Glutamatergic neuron (in vitro differentiated cells): ENCODE measurements at regions not wholly inside any gene's neighbourhood (a gene's known extent, or its start where the extent isn't known, plus 50 kb on each side); places are given as distances from the start of the nearest gene placed in this dataset.

ENCODE experiments used
- DNase-seq: peaks from one replicate; pipeline ENCODE4 v3.0.0; 2022
- H3K27ac Mint-ChIP-seq: one replicate; pipeline ENCODE4 v1.8.0; 2020; ENCODE audit warnings: mild to moderate bottlenecking, mixed read lengths, inconsistent platforms; ENCODE audit not compliant: unreplicated experiment
- H3K27me3 Mint-ChIP-seq: one replicate; pipeline ENCODE4 v1.8.0; 2020; ENCODE audit warnings: mild to moderate bottlenecking, moderate library complexity, mixed read lengths, inconsistent platforms; ENCODE audit not compliant: unreplicated experiment
- H3K36me3 Mint-ChIP-seq: one replicate; pipeline ENCODE4 v1.8.0; 2020; ENCODE audit warnings: mild to moderate bottlenecking, mixed read lengths, inconsistent platforms; ENCODE audit not compliant: unreplicated experiment
- H3K4me1 Mint-ChIP-seq: one replicate; pipeline ENCODE4 v1.8.0; 2020; ENCODE audit warnings: mild to moderate bottlenecking, low read depth, mixed read lengths, inconsistent platforms; ENCODE audit not compliant: unreplicated experiment
- H3K4me3 Mint-ChIP-seq: one replicate; pipeline ENCODE4 v1.8.0; 2020; ENCODE audit warnings: mild to moderate bottlenecking, mixed read lengths, inconsistent platforms; ENCODE audit not compliant: unreplicated experiment
- H3K9me3 Mint-ChIP-seq: one replicate; pipeline ENCODE4 v1.8.0; 2020; ENCODE audit warnings: mild to moderate bottlenecking, moderate library complexity, mixed read lengths, inconsistent platforms; ENCODE audit not compliant: unreplicated experiment
- TF ChIP-seq, protein P1 (sequence below): fragments of 200-600 bp; sonication (generic); IDR thresholded peaks from one replicate; pipeline ENCODE4 v1.5.0; 2021; ENCODE audit not compliant: partially characterized antibody, unreplicated experiment

GRCh38 chr22:48851933-48852549 lies 975.6 kb downstream of the BRD1 start:
- Mint-ChIP-seq H3K27ac (no peak overlapping the region), H3K9me3 (peaks cover 21% of the 10 kb centered on the region), H3K4me1 (no peaks in the 10 kb centered on the region), H3K4me3 (no peak overlapping the region), H3K36me3 (peaks cover 9% of the 10 kb centered on the region), H3K27me3 (peaks cover 16% of the 10 kb centered on the region)
- TF ChIP-seq, protein P1, sequence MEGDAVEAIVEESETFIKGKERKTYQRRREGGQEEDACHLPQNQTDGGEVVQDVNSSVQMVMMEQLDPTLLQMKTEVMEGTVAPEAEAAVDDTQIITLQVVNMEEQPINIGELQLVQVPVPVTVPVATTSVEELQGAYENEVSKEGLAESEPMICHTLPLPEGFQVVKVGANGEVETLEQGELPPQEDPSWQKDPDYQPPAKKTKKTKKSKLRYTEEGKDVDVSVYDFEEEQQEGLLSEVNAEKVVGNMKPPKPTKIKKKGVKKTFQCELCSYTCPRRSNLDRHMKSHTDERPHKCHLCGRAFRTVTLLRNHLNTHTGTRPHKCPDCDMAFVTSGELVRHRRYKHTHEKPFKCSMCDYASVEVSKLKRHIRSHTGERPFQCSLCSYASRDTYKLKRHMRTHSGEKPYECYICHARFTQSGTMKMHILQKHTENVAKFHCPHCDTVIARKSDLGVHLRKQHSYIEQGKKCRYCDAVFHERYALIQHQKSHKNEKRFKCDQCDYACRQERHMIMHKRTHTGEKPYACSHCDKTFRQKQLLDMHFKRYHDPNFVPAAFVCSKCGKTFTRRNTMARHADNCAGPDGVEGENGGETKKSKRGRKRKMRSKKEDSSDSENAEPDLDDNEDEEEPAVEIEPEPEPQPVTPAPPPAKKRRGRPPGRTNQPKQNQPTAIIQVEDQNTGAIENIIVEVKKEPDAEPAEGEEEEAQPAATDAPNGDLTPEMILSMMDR = no peak
- no peak for DNase-seq

DNA sequence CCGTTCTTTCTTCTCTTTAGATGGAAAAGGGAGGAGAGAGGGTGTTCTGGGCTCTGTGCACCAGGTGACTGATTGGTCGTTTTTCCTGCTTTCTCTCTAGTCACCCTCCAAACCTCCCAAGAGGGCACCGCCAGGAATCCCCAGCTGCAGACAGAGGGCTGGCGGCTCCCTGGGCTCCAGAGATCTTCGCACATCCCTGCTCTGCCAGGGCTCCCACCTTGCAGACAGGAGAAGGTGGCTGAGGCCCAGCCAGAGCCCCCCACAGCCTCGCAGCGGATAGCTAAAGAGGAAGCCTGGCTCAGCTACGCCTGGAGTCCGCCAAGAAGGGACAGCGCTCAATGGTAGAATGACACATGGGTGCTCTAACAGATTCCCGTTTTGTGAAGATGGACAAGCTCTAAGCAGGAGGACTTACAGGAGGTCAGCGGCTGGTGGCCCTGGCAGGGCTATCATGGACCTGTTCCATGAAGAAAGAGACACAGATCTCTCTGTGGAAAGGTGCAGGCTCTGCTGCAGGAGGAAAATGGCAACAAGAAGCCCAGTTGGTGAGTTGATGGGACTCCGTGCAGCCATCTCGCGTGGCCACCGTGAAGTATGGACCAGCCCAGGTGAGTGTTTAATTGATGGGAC lies 976.9 kb downstream of the BRD1 start:
- Mint-ChIP-seq H3K4me3 (no peak overlapping the region), H3K4me1 (no peaks in the 10 kb centered on the region), H3K36me3 (peaks cover 15% of the 10 kb centered on the region), H3K9me3 (peaks cover 21% of the 10 kb centered on the region), H3K27ac (no peak overlapping the region), H3K27me3 (peaks cover 13% of the 10 kb centered on the region)
- TF ChIP-seq, protein P1 = no peak
- no peak for DNase-seq

DNA sequence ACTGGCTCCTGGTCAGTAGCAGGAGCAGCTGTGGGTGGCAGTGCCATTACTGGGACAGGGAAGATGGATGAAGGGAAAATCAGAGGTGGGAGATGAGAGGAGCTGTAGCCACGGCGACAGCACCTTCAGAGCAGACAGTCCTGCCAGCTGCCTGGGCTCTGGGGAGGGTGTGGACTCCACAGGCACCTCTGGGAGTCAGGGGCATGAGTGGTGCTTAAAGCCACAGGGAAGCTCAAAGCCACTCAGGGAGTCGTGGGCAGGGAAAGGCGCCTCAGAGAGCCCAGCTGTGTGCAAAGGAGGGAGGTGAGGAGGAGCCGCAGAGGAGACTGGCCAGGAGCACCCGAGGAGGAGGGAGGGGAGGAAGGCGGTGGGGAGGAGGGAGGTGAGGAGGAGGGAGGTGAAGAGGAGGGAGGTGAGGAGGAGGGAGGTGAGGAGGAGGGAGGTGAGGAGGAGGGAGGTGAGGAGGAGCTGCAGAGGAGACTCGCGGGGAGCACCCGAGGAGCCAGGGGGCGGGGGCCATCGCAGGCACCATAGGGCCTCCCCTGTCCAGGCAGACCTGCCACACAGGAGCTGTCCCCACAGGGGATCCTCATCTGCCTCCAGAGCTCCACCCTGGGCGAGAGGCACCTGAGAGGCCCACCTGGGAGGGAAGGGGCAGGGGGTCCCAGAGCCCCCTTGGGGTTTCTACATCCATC lies 977.6 kb downstream of the BRD1 start:
- Mint-ChIP-seq H3K27me3 (peaks cover 11% of the 10 kb centered on the region), H3K27ac (no peak overlapping the region), H3K9me3 (peaks cover 19% of the 10 kb centered on the region), H3K4me1 (no peaks in the 10 kb centered on the region), H3K36me3 (peaks cover 14% of the 10 kb centered on the region), H3K4me3 (no peak overlapping the region)
- TF ChIP-seq, protein P1 = no peak
- no peak for DNase-seq

DNA sequence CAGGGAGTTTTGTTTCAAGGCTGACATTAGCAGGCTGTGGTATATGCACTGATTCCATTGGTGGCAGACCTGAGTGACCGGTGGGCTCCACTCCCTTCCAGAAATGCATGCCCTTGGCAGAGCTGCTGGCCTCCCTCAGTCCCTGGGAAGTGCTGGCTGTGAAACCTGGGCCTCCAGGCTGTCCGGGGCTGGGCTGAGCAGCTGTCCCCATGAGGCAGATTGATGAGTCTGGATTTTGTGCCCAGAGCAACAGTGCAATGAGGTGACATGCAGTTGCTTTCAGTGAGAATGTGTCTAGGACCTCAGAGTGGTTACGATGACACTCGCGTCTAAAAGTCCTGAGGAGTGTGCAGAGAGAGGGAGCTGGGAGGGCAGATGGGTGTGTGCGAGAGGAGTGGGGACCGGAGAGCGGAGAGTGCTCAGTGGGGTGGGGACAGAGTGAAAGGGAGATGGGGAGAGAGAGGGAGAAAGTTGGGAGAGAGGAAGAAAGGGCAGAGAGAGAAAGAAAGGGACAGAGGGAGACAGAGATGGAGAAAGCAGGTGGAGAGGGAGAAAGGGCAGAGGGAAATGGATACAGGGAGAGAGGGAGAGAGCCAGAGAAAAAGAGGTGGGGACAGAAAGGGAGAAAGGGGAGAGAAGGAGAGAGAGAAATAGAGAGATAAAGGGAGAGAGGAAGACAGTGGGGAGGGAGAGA lies 978.3 kb downstream of the BRD1 start:
- Mint-ChIP-seq H3K36me3 (peaks cover 15% of the 10 kb centered on the region), H3K9me3 (peaks cover 21% of the 10 kb centered on the region), H3K4me3 (no peak overlapping the region), H3K27me3 (peaks cover 13% of the 10 kb centered on the region), H3K27ac (no peak overlapping the region), H3K4me1 (no peaks in the 10 kb centered on the region)
- TF ChIP-seq, protein P1 = no peak
- no peak for DNase-seq
